BE2C (cell line): ENCODE measurements at regions not wholly inside any gene's neighbourhood (a gene's known extent, or its start where the extent isn't known, plus 50 kb on each side); places are given as distances from the start of the nearest gene placed in this dataset.

Experiments
- DNase-seq: peaks from one replicate; pipeline ENCODE4 v3.0.0-alpha.2; 2020
- H3K27me3 ChIP-seq: fragments of 250-450 bp; sonication (Bioruptor Pico); 2 replicates; pipeline ENCODE4 v1.5.1; 2020; ENCODE audit warnings: mild to moderate bottlenecking
- H3K36me3 ChIP-seq: fragments of 250-450 bp; sonication (Bioruptor Pico); 2 replicates; pipeline ENCODE4 v1.5.1; 2020; ENCODE audit warnings: mild to moderate bottlenecking
- H3K4me1 ChIP-seq: fragments of 250-450 bp; sonication (Bioruptor Pico); 2 replicates; pipeline ENCODE4 v1.5.1; 2020
- H3K4me3 ChIP-seq: 2 replicates; pipeline ENCODE4 v1.5.1; 2011; ENCODE audit warnings: low read depth, low read length
- H3K9me3 ChIP-seq: fragments of 250-450 bp; sonication (Bioruptor Pico); 2 replicates; pipeline ENCODE4 v1.5.1; 2020
- TF ChIP-seq, protein P1 (sequence below): IDR thresholded peaks from 2 replicates; pipeline ENCODE4 v1.5.1; 2012; ENCODE audit warnings: mild to moderate bottlenecking, low read depth, low read length

GRCh38 chr1:214187933-214188332 is 93.0 kb upstream of the SMYD2 start:
- Histone ChIP-seq H3K9me3 (no peaks in the 10 kb centered on the region), H3K27me3 (no peaks in the 10 kb centered on the region), H3K4me1 (peaks cover 21% of the 10 kb centered on the region), H3K4me3 (no peak overlapping the region; the same call in 1 of the 2 replicates), H3K36me3 (no peaks in the 10 kb centered on the region)
- TF ChIP-seq, protein P1, sequence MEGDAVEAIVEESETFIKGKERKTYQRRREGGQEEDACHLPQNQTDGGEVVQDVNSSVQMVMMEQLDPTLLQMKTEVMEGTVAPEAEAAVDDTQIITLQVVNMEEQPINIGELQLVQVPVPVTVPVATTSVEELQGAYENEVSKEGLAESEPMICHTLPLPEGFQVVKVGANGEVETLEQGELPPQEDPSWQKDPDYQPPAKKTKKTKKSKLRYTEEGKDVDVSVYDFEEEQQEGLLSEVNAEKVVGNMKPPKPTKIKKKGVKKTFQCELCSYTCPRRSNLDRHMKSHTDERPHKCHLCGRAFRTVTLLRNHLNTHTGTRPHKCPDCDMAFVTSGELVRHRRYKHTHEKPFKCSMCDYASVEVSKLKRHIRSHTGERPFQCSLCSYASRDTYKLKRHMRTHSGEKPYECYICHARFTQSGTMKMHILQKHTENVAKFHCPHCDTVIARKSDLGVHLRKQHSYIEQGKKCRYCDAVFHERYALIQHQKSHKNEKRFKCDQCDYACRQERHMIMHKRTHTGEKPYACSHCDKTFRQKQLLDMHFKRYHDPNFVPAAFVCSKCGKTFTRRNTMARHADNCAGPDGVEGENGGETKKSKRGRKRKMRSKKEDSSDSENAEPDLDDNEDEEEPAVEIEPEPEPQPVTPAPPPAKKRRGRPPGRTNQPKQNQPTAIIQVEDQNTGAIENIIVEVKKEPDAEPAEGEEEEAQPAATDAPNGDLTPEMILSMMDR, result no peak
- no peak for DNase-seq

GRCh38 chr1:214188835-214189234 is 92.1 kb upstream of the SMYD2 start:
- H3K36me3 ChIP-seq, result no peaks in the 10 kb centered on the region
- no peaks in the 10 kb centered on the region for H3K9me3 ChIP-seq
- TF ChIP-seq, protein P1, result no peak
- no peak for DNase-seq
- H3K4me1 ChIP-seq, result peaks cover 30% of the 10 kb centered on the region
- H3K4me3 ChIP-seq, result no peak overlapping the region
- no peaks in the 10 kb centered on the region for H3K27me3 ChIP-seq

GRCh38 chr1:214192825-214193643 is 87.9 kb upstream of the SMYD2 start:
- peak; percentile 23 for DNase-seq

GRCh38 chr1:214193691-214194090 is 87.3 kb upstream of the SMYD2 start:
- Histone ChIP-seq H3K9me3 (no peaks in the 10 kb centered on the region), H3K36me3 (no peaks in the 10 kb centered on the region), H3K4me1 (peaks cover 30% of the 10 kb centered on the region), H3K4me3 (no peak overlapping the region; the same call in 1 of the 2 replicates), H3K27me3 (no peaks in the 10 kb centered on the region)
- TF ChIP-seq, protein P1, result no peak
- peak; percentile 66 for DNase-seq

More at GRCh38 chr1:214192825-214193643, 87.9 kb upstream of the SMYD2 start:
- H3K27me3 ChIP-seq, result no peaks in the 10 kb centered on the region
- no peaks in the 10 kb centered on the region for H3K36me3 ChIP-seq
- no peaks in the 10 kb centered on the region for H3K9me3 ChIP-seq
- peaks cover 30% of the 10 kb centered on the region for H3K4me1 ChIP-seq
- H3K4me3 ChIP-seq, result peak overlapping the region; percentile 7; the same call in 1 of the 2 replicates
- TF ChIP-seq, protein P1, result no peak

GRCh38 chr1:214198571-214198970 is 82.4 kb upstream of the SMYD2 start:
- Histone ChIP-seq H3K4me3 (no peak overlapping the region), H3K27me3 (no peaks in the 10 kb centered on the region), H3K36me3 (no peaks in the 10 kb centered on the region), H3K9me3 (no peaks in the 10 kb centered on the region), H3K4me1 (peaks cover 7% of the 10 kb centered on the region)
- DNase-seq, result no peak
- TF ChIP-seq, protein P1, result no peak

DNA sequence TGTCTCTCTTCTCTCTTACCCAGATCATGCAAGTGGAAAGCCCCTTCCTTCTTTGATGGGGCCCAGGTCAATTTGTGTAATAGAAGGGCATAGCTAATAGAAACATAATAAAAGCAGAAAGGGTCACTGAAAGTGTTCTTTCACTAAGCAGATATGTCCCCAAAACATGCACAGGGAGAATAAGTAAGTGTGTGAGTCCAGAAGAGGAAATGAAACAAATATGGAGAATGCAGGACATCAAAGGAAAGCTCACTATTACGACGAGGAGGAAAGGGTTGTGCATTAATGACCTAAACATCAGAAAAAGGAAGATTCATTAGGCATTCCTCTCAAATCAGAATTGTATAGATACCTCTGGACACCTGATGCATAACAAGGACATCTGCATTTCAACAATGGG is 81.4 kb upstream of the SMYD2 start:
- TF ChIP-seq, protein P1, result no peak
- H3K36me3 ChIP-seq, result no peaks in the 10 kb centered on the region
- no peaks in the 10 kb centered on the region for H3K27me3 ChIP-seq
- no peak for DNase-seq
- no peak overlapping the region for H3K4me3 ChIP-seq
- H3K9me3 ChIP-seq, result 0 out of 2 replicates have a peak, but pooled peaks cover 2% of the 10 kb centered on the region
- H3K4me1 ChIP-seq, result peaks cover 5% of the 10 kb centered on the region; the same call in 1 of the 2 replicates
